Lower leg skin (tissue), 3 donors: ENCODE measurements at regions not wholly inside any gene's neighbourhood (a gene's known extent, or its start where the extent isn't known, plus 50 kb on each side); places are given as distances from the start of the nearest gene placed in this dataset.

Experiments
- CTCF ChIP-seq, 3 donors: fragments of 450-650 bp; IDR thresholded peaks; one replicate each; pipeline ENCODE4 v1.5.1; 2016; ENCODE audit warnings: antibody characterized with exemption in 3 of 3, mild to moderate bottlenecking in 3 of 3, moderate library complexity in 2 of 3
- POLR2A ChIP-seq, 2 donors: fragments of 450-650 bp; IDR thresholded peaks; one replicate each; pipeline ENCODE4 v1.6.1; 2016 to 2017; ENCODE audit warnings: antibody characterized with exemption in 2 of 2, mild to moderate bottlenecking in 1 of 2, moderate library complexity in 1 of 2

GRCh38 chr1:199116488-199116887 is 477.6 kb downstream of the PTPRC start:
- TF ChIP-seq CTCF (IDR thresholded peaks at IDR 0.05) (no peak), POLR2A (IDR thresholded peaks at IDR 0.05) (no peak)
